GM13976 (cell line): ENCODE measurements at regions not wholly inside any gene's neighbourhood (a gene's known extent, or its start where the extent isn't known, plus 50 kb on each side); places are given as distances from the start of the nearest gene placed in this dataset.

ENCODE experiments used
- DNase-seq: peaks from one replicate; pipeline ENCODE4 v3.0.0; 2012; ENCODE audit warnings: low spot score
- CTCF ChIP-seq: IDR thresholded peaks from 2 replicates; pipeline ENCODE4 v1.5.1; 2012; ENCODE audit warnings: borderline replicate concordance, mild to moderate bottlenecking; ENCODE audit not compliant: insufficient read depth; ENCODE audit errors: extremely low read depth, missing control alignments, control extremely low read depth
- in situ Hi-C: fragments of 300-500 bp; cut with MboI; formaldehyde crosslinking; loops from one replicate; pipeline ENCODE4 v1.12.0; 2022; ENCODE audit warnings: low sequenced_read_pairs, mixed read lengths, inconsistent platforms; ENCODE audit not compliant: unreplicated experiment

- TF ChIP-seq CTCF = no peak
- DNase-seq = no peak
- in situ Hi-C loops = no loop called here
These were observed 163.7 kb upstream of the NOVA1 start for GRCh38 chr14:26761532-26761931.

- DNase-seq = no peak
- in situ Hi-C loops = no loop called here
- TF ChIP-seq CTCF = no peak
These were observed 167.5 kb upstream of the NOVA1 start for GRCh38 chr14:26765301-26765700.

GRCh38 chr14:26765768-26766520, 168.1 kb upstream of the NOVA1 start:
- in situ Hi-C loops = no loop called here
- DNase-seq = no peak
- TF ChIP-seq CTCF = no peak

- no peak for DNase-seq
- TF ChIP-seq CTCF = no peak
- in situ Hi-C loops = no loop called here
These were observed 168.9 kb upstream of the NOVA1 start for GRCh38 chr14:26766726-26767125.

- in situ Hi-C loops = no loop called here
- no peak for TF ChIP-seq CTCF
- no peak for DNase-seq
These were observed 176.2 kb upstream of the NOVA1 start for GRCh38 chr14:26773906-26774593.

GRCh38 chr14:26775765-26776563, 178.1 kb upstream of the NOVA1 start:
- TF ChIP-seq CTCF = no peak
- no peak for DNase-seq
- in situ Hi-C loops = no loop called here
